ENCODE measurements at regions not wholly inside any gene's neighbourhood (a gene's known extent, or its start where the extent isn't known, plus 50 kb on each side); places are given as distances from the start of the nearest gene placed in this dataset.

- peak; percentile 95 for DNase-seq
These were observed 59.9 kb downstream of the BMP4 start for GRCh38 chr14:53896726-53897125.

DNA sequence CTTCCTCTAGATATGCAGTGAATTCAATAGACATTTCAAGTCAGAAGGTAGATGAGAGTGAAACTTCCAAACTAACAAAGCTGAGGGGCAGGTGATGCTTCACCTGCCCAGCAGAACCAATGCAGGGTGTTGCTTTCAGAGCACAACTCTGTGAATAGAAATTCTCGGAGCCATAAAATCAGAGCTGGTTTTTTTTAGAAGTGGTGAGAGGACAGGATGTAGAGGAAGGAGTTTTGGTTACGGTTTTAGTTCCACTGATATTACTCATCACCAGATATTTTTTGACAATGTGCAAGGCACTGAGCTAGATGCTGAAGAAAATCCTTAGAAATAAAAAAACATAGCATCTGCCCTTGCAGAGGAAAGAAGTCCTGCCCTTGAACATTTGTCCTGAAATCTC lies 62.2 kb downstream of the BMP4 start:
- no peak for DNase-seq

DNA sequence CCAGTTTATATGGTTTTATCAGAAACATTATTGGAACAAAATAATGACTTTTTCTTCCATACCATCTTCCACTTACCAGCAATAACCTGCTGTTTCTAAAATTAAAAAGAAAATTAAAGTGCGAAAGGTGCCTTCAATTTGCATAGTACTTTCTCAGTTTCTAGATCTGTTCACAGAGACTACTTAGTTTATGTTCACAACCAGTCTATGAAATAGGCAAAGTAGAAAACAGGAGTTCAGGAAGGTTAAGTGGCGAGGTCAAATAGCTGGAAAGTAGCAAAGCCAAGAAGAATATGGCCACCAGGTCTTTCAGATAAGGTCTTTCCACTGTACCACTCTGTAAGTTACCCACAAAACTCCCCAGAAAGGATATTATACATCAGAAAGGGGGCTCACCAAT lies 63.3 kb downstream of the BMP4 start:
- DNase-seq, result no peak

DNA sequence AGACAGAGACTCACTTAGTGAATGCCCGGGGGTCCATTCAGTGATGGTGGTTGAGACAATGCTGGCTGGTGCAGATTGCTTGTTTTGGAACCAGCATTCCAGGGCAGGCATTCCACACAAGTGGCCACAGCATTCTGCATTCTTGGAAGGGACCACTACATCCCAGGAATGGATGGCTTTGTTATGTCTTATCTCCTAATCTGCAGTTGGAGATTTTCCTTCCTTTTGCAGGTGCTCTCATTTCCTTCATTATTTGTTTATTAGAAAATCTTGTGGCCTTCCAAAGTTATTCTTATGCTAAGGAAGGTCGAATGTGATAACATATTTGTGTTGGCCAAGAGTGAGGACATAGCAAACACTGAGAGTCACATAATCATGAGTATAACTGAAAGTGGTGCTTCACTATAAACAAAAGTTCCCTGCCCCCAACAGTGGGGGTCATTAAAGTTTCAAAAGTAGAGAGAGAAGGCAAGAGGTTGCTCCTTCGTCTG lies 66.0 kb downstream of the BMP4 start:
- no peak for DNase-seq

GRCh38 chr14:53888535-53889386 lies 67.9 kb downstream of the BMP4 start:
- DNase-seq, result no peak

- DNase-seq, result no peak
These were observed 71.4 kb downstream of the BMP4 start for GRCh38 chr14:53885136-53885640.

DNA sequence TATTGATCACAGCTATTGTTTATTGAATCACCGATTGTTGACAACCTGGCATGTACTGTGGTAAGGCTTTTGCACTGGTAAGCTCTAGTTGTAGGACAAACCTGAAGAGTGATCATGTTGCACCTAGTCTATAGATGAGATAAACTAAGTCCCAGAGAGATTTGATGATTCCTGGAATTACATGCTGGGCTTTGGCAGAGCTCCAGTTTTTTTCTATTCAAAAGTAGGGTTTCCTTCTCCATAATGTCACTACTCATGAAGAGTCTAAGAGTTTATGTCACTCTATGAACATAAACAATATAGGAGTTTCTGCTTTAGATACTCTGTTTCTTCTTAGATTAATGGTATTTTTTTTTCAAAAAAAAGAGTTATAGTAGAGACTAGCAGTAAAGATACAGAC lies 72.0 kb downstream of the BMP4 start:
- no peak for DNase-seq

- DNase-seq, result no peak
These were observed 72.9 kb downstream of the BMP4 start for GRCh38 chr14:53883739-53884138.

GRCh38 chr14:53882684-53883083 lies 73.9 kb downstream of the BMP4 start:
- DNase-seq, result no peak

DNA sequence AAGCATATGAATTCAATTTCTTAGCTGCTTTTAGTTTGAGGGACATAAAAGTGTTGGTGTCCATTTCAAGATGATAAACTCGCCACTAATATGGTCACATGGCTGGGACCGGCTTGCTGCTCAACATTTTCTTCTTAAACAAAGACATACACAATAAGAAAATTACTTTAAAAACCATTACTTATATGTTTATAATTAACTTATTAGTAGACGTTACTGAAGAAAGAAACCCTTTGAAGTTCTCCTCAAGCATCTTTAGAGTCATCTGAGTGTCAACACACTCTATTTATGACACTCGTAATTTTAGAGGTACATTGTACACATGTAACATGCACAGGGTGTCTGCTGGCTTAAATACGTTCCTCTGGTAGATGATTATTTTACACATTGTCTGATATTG lies 74.7 kb downstream of the BMP4 start:
- DNase-seq, result no peak

DNA sequence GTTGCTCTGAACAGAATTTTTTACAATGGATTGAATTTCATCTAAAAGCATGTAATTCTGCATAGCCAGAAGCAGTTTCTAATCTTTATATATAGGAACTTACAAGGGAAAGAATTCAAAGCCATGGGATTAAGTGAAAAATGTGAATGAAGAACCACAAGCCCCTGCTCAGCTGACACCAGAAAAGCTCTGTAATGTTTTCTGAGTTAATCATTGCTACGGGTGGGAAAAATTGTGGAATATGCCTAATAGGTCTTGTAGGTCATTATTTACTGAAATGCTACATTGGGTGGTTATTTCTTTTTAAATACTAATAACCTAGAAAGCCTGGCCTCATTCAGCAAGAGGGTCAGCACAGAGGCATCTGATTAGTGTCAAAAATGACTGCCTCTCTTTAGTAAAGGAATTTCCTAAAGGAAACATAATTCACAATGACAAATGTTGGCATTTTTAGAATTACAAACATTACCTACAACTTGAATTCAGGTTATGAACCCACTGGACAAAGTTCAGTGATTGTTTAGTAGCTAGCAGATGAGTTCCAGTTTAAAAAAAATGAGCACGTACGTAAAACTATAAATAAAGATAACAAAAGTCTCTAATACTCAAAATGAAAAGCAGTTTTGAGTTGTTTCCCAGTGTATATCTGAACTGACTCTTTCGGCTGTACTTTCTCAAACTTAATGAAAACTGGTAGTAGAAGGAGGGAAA lies 75.3 kb downstream of the BMP4 start:
- DNase-seq, result peak; percentile 27

DNA sequence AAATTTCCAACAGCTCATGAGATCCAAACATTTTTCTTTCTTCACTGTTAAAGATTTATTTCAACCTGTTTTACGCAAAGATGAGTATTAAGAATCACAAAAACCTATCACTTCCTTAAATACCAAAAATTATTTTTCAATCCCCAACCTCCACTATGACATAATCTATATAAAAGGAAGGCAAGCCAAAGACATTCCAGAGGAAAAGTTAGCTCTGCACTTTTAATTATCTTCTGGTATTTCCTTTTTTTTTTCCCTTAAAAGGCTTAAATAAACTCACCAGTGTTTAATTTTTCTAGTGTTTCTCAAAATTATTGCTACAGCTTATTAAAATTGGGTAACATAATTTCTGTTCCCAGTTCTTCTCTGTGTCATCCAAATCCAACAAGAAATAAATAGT lies 75.9 kb downstream of the BMP4 start:
- no peak for DNase-seq

- DNase-seq, result no peak
These were observed 76.9 kb downstream of the BMP4 start for GRCh38 chr14:53879747-53880146.

DNA sequence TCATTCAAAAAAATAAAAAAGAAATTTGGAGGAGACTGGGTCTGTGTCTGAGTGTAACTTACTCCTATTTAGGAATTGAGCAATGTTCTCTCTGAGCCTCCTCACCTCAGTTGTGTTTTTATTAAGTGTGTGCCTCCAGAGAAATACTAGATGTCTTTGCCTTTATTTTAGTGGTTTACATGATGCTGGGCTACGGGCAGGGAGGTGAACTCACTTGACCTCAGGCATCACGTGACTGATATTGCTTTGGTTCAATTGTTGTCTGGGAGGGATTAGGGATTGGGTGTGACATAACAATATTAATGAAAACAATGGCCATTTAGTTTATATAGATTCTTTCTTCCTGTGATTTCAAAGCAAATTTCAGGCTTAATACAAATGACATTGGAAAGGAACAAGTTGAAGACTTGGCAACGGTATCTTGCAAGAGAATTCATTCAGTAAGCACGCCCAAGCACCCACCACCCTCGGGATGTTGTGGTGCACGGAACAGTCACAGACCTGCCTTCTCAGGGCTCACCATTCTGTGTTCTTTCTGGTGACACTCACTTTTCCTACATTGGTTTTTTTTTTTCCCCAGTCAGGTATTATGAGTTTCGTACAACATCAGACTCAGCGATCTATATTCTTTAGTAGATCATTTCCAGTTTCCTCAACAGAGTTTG lies 77.5 kb downstream of the BMP4 start:
- DNase-seq, result no peak

- peak; percentile 84 for DNase-seq
These were observed 81.2 kb downstream of the BMP4 start for GRCh38 chr14:53875324-53875897.

DNA sequence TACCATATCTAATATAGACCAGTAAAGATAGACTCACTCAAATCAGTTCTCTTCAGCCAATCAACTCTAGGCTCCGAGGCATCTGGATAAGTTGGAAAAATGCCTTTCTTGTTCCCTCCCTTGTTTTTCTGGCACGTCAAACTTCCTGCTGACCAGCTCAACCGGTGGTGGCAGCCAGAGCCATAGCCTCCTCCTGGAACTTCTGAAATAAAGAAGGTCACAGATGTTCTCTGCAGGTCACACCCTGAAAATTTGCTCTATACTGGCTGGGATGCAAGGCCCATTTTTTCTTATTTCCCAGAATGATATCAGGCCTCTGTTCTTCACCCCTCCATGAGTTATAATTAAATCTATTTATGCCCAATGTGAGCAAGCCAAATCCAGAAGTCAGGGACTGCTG lies 81.9 kb downstream of the BMP4 start:
- no peak for DNase-seq

- DNase-seq, result no peak
These were observed 83.9 kb downstream of the BMP4 start for GRCh38 chr14:53872681-53873089.

DNA sequence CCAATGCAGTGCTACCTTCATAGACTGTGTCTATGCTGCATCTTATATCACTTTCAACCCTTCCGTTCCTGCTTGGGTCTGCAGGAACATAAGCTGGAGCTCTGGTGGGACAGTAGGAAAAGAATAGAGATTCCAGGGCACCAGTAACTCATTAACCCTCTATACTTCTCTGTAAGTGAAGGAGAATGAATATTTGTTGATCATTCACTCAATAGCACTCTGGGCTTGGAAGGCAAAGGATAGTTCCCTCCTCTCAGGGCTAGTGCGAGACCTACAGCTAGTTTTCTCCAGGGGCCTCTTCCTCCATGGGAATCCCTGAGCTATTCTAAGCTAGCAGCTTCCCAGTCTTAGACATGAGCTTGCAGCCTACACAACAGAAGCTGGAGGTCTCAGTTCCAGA lies 84.7 kb downstream of the BMP4 start:
- no peak for DNase-seq

DNA sequence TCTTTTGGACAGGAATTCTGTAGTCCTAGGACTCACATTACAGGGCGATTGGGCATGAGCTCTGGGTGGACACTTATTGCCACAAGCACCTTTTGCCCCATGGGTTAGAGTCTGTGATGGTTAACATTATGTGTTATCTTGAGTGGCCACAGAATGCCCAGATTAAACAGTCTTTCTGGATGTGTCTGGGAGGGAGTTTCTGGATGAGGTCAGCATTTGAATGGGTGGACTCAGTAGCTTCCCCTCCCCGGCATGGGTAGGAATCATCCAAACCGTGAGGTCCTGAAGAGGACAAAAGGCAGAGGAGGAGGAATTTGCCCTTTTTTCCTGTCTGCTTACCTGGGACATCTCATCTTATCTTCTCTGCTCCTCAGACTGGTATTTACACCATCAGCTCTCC lies 85.6 kb downstream of the BMP4 start:
- no peak for DNase-seq

DNA sequence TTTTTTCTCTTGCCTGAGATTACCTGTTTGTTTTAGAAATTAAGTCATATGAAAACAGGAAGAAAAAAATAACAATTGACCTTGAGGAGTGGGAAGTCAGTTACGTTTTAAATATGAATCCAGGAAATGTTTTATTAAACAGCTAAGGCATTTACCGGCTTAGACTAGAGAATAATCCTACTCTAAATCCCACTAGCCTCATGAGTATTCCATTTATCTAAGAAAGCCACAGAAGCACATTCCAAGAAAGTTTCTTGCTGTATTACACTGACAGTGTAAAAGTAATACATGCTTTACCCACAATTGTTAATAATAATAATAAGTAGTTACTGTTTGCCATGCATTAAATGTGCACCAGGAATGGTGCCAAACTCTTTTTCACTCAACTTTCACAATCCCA lies 90.9 kb downstream of the BMP4 start:
- DNase-seq, result no peak

GRCh38 chr14:53861781-53862180 lies 94.8 kb downstream of the BMP4 start:
- no peak for DNase-seq

DNA sequence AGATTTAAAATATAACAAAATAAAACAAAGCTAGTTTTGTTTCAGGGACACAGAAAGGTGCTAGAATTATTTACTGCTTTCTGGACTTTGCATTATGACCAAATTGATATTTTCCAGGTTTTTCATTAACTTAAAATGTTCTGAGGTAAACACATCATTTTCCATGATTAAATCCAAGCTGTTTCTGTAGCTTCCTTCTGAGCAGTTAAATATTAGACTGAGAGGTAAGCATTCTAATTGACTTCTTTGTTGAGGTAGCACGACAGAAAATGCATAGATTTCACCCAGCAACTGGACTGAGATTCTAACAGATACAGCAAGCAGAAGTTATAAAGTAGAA lies 98.3 kb downstream of the BMP4 start:
- no peak for DNase-seq

Data from skin of body (tissue), 1 donor.